ENCODE measurements at regions not wholly inside any gene's neighbourhood (a gene's known extent, or its start where the extent isn't known, plus 50 kb on each side); places are given as distances from the start of the nearest gene placed in this dataset.

- no peak overlapping the region for H3K27ac ChIP-seq
- no peak for DNase-seq (ENCODE audit: low spot score)
- H3K4me1 ChIP-seq (replicated peaks): no peaks in the 10 kb centered on the region
- no peak for TF ChIP-seq POLR2A (IDR thresholded peaks at IDR 0.05)
- TF ChIP-seq POLR2AphosphoS5 (IDR thresholded peaks at IDR 0.05): no peak
- no peaks in the 10 kb centered on the region for H3K27me3 ChIP-seq (replicated peaks; ENCODE audit: insufficient read depth)
- intact Hi-C loops (cut with DNase I): loop anchor here (10.0 kb wide), 1 partner anchor 1872 kb away; no protein-coding TSS in a partner anchor
- H3K36me3 ChIP-seq: no peaks in the 10 kb centered on the region
- no peak overlapping the region for H3K4me3 ChIP-seq
- WGBS: 94% methylated on average over 2 of the region's 2 CpGs
- no peaks in the 10 kb centered on the region for H3K9me3 ChIP-seq
These were observed 151.8 kb upstream of the MYLIP start for GRCh38 chr6:15977050-15977449.

- TF ChIP-seq POLR2A (IDR thresholded peaks at IDR 0.05) (no peak), POLR2AphosphoS5 (IDR thresholded peaks at IDR 0.05) (no peak)
- TF ChIP-seq, protein P1, sequence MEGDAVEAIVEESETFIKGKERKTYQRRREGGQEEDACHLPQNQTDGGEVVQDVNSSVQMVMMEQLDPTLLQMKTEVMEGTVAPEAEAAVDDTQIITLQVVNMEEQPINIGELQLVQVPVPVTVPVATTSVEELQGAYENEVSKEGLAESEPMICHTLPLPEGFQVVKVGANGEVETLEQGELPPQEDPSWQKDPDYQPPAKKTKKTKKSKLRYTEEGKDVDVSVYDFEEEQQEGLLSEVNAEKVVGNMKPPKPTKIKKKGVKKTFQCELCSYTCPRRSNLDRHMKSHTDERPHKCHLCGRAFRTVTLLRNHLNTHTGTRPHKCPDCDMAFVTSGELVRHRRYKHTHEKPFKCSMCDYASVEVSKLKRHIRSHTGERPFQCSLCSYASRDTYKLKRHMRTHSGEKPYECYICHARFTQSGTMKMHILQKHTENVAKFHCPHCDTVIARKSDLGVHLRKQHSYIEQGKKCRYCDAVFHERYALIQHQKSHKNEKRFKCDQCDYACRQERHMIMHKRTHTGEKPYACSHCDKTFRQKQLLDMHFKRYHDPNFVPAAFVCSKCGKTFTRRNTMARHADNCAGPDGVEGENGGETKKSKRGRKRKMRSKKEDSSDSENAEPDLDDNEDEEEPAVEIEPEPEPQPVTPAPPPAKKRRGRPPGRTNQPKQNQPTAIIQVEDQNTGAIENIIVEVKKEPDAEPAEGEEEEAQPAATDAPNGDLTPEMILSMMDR (IDR thresholded peaks at IDR 0.05): no peak
- Histone ChIP-seq H3K27ac (no peak overlapping the region), H3K4me1 (replicated peaks) (no peaks in the 10 kb centered on the region), H3K36me3 (no peaks in the 10 kb centered on the region), H3K4me3 (no peak overlapping the region), H3K27me3 (replicated peaks; ENCODE audit: insufficient read depth) (no peaks in the 10 kb centered on the region), H3K9me3 (no peaks in the 10 kb centered on the region)
- 93% methylated on average over 2 of the region's 2 CpGs for WGBS
- DNase-seq (ENCODE audit: low spot score): no peak
- intact Hi-C loops (cut with DNase I): loop anchor here (10.0 kb wide), 1 partner anchor 1870 kb away; no protein-coding TSS in a partner anchor
These were observed 154.1 kb upstream of the MYLIP start for GRCh38 chr6:15974817-15975216.

DNA sequence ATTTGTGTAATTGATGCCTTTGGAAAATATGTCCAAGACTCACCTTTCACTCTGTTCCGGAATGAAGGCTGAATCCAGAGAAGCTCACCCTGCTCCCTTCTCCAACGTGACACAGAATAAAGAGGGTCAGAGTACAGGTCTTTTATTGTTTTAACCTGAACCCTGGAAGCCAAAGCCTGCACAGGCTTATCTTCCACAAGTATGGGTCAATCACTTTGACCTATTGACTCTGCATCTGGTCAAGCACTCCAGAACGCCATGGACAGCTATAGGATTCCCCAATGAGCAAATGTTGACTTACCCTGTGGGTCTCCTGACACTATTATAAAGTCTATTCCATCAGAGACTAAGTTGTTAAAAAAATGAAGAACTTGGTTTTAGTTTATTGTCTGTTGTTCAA is 158.4 kb upstream of the MYLIP start:
- H3K27me3 ChIP-seq (replicated peaks; ENCODE audit: insufficient read depth): no peaks in the 10 kb centered on the region
- no peak overlapping the region for H3K27ac ChIP-seq
- H3K36me3 ChIP-seq: no peaks in the 10 kb centered on the region
- H3K9me3 ChIP-seq: no peaks in the 10 kb centered on the region
- intact Hi-C loops (cut with DNase I): loop anchor here (10.0 kb wide), 1 partner anchor 1866 kb away; no protein-coding TSS in a partner anchor
- H3K4me1 ChIP-seq (replicated peaks): no peaks in the 10 kb centered on the region
- no peak for DNase-seq (ENCODE audit: low spot score)
- 68% methylated on average over 3 of the region's 3 CpGs for WGBS
- H3K4me3 ChIP-seq: no peak overlapping the region
- TF ChIP-seq, protein P1 (IDR thresholded peaks at IDR 0.05): no peak
- no peak for TF ChIP-seq POLR2A (IDR thresholded peaks at IDR 0.05)
- no peak for TF ChIP-seq POLR2AphosphoS5 (IDR thresholded peaks at IDR 0.05)

- DNase-seq (ENCODE audit: low spot score): no peak
These were observed 159.6 kb upstream of the MYLIP start for GRCh38 chr6:15969236-15969778.

GRCh38 chr6:15968519-15968918 is 160.4 kb upstream of the MYLIP start:
- TF ChIP-seq, protein P1 (IDR thresholded peaks at IDR 0.05): no peak
- TF ChIP-seq POLR2A (IDR thresholded peaks at IDR 0.05) (no peak), POLR2AphosphoS5 (IDR thresholded peaks at IDR 0.05) (no peak)
- H3K27me3 ChIP-seq (replicated peaks; ENCODE audit: insufficient read depth): no peaks in the 10 kb centered on the region
- H3K4me1 ChIP-seq (replicated peaks): no peaks in the 10 kb centered on the region
- H3K27ac ChIP-seq: no peak overlapping the region
- H3K4me3 ChIP-seq: no peak overlapping the region
- H3K36me3 ChIP-seq: no peaks in the 10 kb centered on the region
- intact Hi-C loops (cut with DNase I): no loop called here
- H3K9me3 ChIP-seq: no peaks in the 10 kb centered on the region
- WGBS: 62% methylated on average over 3 of the region's 3 CpGs
- DNase-seq (ENCODE audit: low spot score): no peak

More at GRCh38 chr6:15969236-15969778, 159.6 kb upstream of the MYLIP start:
- no peaks in the 10 kb centered on the region for H3K36me3 ChIP-seq
- intact Hi-C loops (cut with DNase I): no loop called here
- TF ChIP-seq POLR2AphosphoS5 (IDR thresholded peaks at IDR 0.05): no peak
- no peak for TF ChIP-seq POLR2A (IDR thresholded peaks at IDR 0.05)
- TF ChIP-seq, protein P1 (IDR thresholded peaks at IDR 0.05): no peak
- no peak overlapping the region for H3K4me3 ChIP-seq
- WGBS: 56% methylated on average over 3 of the region's 3 CpGs
- H3K9me3 ChIP-seq: no peaks in the 10 kb centered on the region
- no peaks in the 10 kb centered on the region for H3K27me3 ChIP-seq (replicated peaks; ENCODE audit: insufficient read depth)
- H3K4me1 ChIP-seq (replicated peaks): no peaks in the 10 kb centered on the region
- H3K27ac ChIP-seq: no peak overlapping the region

Data from prostate gland (tissue), 2 donors.